HG03060 (cell line): ENCODE measurements at regions not wholly inside any gene's neighbourhood (a gene's known extent, or its start where the extent isn't known, plus 50 kb on each side); places are given as distances from the start of the nearest gene placed in this dataset.
A peak's percentile ranks its signal among the peaks of the same experiment; 100 is the strongest.
"Not testable (repeated sequence)": the region's sequence is repeated elsewhere in the genome, so short reads cannot be mapped to it uniquely, and the experiment has no call there.

ENCODE experiments used
- ATAC-seq: cut with Tn5 transposase; IDR thresholded peaks from one replicate; pipeline ENCODE4 v1.9.1; 2021; ENCODE audit warnings: low read depth, moderate number of reproducible peaks; ENCODE audit not compliant: unreplicated experiment

DNA sequence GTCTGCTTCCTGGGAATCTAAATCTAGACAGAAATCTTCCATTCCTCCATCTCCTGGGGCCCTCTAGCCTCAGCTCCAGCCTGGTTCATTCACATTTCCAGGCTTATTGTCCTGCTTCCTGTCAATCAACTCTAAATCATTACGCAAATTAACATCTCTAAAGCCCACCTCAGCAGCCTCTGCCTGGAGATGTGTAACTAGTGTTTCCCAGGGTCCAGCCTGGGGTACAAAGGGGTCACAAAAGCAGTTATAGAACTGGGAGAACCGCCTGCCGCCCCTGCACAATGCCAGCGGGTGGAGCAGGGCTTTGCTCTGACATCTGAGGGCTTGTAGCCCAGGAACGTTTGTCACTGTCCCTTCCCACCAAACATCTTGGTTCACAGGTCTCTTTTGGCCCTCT lies 373.5 kb downstream of the RRAGC start:
- no peak for ATAC-seq

DNA sequence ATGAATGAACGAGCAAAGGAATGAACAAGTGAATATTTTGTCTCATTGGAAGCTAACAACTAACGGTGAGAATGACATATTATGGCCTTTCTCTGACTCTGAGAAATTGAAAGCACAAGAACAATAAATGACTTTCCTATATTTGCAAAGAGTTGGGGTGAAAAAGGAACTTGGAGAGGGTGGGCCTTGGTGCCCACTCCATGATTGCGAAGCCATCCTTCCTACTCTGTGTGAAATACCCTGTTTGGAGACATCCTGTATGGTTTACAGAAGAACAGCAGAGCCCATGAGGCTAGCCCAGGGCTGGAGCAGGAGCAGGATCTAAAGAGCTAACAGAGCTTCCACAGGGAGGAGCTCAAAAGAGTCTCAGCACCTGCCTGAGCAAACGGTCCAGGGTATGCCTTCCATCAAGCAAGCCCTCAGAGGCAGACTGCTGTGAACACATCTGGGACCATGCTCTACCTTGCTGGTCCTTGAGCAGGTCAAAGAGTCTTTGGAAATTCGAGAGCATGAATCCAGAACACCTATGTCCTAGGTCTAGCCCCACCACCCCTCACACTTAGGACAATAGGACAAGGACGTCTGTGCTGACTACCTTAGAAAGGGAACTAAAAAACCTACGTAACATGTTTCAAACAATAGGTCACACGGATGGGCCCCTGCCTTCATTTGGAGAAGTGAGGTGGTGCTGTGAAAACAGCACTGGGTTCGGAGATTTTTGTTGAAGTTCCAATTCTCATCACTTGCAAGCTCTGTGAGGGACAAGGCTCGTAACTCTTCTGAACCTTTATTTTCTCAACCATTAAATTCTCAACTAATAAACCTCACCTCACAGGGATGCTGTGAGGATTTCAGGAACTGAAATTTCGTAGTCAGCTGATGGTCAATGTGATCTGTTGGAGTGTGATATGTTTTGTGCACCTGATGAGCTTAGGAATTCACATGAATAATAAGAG lies 377.4 kb downstream of the RRAGC start:
- no peak for ATAC-seq

DNA sequence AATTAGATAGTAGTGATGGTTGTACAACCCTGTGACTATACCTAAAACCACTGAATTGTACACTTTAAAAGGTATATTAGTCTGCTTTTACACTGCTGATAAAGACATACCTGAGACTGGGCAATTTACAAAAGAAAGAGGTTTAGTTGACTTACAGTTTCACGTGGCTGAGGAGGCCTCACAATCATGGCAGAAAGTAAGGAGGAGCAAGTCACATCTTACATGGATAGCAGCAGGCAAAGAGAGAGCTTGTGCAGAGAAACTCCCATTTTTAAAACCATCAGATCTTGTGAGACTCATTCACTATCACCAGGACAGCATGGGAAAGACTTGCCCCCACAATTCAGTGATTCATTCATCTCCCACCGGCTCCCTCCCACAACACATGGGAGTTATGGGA lies 379.9 kb downstream of the RRAGC start:
- ATAC-seq, result not testable (repeated sequence)

DNA sequence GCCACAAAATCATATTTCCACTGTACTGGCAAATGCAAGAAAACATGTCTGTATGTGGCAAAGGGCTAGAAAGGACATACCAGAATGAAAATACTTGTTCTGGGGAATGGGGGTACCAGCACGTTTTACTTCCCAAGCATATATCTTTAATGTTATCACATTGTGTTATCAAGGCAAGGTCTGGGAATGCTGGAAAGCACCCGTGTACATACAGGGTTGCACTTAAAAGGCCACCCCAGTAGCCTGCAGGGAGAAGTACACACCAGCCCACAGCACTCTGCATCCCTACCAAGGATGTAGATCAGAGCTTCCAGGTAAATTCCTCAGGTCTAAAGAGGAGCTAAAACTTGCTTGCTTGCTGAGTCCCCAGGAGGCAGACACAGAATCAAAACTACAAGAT lies 381.8 kb downstream of the RRAGC start:
- no peak for ATAC-seq

DNA sequence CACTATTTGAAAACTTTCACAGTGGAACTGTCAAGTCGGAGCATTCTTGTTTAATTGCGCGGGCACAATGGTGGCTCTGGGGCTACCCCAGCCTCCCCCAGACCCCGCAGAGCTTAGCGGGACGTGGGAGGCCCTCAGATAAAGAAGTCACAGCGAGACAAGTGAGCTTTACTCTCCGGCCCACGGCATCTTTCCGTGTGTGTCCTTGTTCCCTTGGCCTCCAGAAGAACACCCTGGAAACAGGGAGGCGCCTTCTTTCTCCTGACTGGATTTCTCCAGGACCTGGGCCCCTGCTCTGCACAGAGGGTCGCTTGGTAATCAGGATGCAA lies 382.8 kb downstream of the RRAGC start:
- ATAC-seq, result no peak

DNA sequence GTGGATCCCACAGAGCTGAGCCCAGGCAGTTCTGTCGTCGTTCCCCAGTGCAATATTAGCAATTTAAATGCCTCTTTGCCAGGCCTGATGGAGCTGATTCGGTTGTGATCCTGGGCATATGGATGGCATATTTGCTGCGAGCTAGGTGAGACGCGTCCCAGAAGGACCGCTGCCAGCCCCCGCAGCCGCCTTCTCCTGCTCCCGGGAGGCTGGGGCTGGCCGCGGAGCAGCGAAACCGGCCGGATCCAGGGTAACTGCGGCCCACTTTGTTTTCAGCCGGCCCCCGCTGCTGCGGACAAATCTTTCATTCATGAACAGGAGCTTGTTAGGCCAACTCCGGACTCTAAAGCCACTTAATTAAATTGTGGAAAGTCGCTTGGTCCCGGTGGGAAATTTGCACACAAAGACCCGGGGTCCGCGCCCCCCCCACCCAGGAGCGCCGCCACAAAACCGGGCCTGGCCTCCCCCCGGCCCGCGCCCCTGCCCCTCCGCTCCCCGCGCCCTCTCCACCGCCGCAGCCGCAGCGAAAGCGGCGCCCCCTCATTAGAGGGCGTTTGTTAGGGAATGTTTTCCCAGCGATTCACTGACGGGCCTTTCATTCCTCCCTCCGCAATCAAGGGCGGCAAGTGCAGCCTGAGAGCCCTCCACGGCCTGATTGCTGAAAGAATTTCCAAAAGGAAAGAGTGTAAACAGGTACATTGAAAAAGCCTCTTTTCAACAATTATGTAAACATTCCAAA lies 383.3 kb downstream of the RRAGC start:
- ATAC-seq, result no peak

DNA sequence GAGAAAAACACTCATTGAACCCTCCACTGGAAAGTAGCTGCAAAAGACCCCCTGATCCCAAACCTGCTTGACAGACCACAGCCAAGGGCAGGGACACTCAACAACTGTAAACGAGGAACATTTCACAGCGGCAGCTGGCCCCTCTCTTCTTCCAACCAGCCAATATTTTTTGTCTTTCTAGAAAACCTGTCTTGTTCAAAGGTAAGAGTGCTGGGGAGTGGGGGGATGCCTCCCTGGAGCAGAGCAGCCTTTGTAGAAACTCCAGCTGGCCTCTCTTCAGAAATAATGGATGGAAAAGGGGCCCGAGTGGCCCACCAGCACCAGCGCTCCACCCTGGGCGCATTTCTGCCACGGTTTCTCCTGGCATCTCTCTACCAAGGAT lies 384.0 kb downstream of the RRAGC start:
- ATAC-seq, result no peak

DNA sequence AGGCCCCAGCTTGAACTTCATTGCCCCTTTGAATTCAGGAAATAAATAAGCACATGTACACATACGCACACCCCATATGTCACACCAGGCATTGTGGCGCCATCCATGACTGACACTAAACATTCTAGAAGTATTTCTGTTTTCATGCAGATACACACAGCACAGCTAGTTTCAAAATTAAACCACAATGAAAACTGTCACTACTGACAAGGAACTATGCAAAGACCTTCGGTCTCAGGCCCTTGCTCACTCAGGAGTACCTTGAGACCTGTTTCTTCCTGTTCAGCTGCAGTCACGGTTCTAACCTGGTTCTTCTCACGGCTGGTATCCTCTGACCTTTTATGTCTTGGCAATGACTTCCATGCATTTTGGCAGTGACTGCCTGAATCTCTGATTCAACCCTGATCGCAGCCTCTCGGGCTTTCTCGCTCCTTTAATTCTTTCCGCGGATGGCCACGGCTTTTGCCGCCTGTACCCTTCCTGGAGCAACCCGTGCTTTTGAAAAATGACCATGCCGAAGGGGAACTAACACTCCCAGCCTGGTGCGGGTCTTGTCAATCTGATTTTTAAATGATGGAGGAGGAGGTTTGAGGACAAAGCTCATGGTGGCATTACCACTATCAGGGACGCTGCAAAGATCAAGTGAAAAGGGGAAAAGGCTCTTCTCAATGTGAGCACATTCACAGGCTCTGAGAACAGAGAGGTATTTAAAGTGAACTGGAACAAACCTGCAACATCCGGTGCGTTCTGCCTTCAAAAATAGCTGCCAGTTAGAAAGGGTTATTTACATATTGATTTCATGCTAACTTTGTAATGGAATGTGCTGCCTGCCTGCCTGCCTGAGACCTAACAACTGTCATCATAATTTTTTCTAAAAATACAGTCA lies 384.6 kb downstream of the RRAGC start:
- ATAC-seq, result peak; percentile 81

DNA sequence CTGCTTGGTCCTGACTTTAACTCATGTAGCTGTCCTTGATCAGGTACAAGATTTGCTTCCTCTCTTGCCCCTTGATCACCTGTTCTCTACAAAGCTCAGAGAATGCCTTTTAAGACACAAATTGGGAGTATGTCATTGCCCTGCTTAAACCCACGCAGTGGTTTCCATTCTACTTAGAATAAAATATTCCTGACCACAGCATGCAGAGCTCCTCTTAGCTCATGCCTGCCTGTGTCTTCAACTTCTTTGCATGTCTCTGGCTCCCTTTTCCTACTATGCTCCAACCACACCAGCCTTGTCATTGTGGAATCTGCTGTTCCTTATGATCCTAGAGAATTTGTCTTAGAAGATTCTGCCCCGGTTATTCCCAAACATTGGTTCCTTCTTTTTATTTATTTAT lies 393.1 kb downstream of the RRAGC start:
- no peak for ATAC-seq

DNA sequence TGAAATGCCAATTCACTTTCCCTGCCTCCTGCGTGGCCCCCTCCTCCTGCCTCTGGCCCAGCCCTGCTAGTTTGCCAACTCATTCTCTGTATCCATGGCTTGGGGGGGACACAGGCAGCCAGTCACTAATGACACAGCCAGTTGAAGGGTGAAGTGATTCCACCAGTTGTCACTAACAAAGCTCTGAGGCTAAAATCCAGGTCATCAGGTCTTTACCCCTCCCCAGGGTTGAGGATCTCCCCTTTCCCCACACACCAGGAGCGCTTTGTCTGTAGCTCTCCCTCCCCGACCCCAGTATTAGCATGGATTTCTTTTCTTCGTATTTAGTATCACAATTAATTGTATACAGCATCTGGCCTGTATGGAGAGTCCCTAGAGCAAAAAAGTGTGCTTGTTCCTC lies 394.1 kb downstream of the RRAGC start:
- ATAC-seq, result no peak

DNA sequence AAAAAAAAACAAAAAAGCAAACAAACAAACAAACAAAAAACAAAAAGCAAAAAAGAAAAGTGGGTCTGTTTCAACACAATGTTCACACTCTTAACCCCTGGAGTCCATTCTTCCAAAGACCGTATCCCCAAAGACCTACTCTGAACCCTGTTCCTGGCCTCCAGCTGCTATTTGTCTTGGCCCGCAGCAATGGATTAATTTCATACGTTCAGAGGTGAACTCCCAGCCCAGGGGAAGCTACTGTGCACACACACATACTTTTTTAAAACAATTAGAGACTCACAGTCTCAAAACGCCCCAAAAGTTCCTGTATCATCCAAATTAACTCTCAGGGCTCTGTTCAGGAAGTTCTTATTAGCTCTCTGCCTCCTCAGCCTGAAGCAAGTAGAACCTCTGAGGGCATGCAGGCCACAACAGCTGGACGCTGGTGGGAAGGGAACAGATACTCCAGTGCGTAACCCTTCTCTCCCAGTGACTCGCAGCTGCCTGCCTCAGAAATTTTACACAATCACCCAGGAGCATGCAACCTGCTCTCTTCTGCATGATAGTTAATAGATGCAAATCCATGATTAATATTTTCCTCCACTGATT lies 395.4 kb downstream of the RRAGC start:
- ATAC-seq, result no peak

DNA sequence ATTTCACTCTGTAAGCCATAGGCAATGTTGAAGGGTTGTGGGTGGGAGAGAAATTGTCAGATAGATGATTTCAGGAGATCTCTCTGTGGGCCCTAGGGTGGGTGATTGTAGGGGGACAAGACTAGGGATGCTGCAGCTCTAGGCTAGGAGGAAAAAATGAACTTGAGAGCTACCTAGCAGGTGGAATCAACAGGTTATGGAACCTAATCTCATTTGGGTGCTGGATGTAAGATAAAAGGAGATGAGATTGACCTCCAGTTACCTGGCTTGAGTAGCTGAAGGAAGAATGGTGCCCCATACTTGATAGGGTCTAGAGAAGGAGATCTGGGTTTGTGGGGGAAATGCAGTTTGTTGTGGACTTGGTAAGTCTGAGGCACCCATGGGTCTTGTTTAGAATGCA lies 396.5 kb downstream of the RRAGC start:
- ATAC-seq, result no peak

DNA sequence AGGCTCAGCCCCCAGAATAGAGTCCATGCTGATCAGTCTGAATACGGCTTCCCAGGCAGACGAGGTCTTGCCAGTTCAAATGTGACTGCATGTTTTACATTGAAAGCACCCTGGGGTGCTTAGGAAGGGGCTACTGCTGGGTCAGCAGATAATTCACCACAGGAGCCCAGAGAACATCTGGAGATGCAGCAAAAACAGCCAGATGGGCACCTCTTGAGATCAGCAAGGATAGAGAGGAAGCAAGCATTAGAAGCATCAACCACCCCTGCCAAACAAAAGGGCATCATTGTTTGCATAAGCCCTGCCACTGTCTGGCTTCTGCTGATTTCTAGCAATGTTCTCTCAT lies 403.1 kb downstream of the RRAGC start:
- no peak for ATAC-seq

DNA sequence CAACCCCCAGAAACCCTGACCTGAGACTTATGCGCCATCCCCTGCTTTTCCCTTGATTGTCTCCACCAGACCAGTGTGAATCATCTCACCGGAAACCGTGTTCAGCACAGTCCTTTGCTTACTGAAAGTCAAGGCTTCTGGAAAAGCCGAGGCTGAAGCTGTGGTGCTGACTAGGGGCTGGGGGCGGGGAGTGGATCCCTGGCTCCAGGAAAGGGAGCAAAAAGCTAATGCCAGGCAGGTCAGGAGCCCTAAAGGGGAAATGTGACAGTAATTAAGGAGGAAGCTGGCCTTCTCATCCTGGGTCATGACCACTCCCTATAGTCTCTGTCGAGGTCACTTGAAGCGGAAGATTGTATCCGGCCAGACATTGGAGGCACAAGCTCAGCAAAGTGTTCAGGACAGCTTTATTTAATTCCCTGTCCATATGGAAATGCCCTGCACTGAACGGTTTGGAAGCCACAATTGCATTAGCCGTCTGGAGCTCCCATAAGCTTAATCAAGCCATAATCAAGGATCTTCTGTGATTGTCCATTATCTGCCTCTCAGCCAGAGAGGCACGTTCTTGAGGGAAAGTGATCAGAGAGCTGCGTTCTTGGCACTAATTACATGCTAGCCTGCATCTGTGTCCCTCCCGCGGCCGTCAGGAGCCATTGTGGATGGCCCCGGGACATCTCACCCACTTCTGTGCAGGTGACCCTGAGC lies 403.6 kb downstream of the RRAGC start:
- no peak for ATAC-seq

DNA sequence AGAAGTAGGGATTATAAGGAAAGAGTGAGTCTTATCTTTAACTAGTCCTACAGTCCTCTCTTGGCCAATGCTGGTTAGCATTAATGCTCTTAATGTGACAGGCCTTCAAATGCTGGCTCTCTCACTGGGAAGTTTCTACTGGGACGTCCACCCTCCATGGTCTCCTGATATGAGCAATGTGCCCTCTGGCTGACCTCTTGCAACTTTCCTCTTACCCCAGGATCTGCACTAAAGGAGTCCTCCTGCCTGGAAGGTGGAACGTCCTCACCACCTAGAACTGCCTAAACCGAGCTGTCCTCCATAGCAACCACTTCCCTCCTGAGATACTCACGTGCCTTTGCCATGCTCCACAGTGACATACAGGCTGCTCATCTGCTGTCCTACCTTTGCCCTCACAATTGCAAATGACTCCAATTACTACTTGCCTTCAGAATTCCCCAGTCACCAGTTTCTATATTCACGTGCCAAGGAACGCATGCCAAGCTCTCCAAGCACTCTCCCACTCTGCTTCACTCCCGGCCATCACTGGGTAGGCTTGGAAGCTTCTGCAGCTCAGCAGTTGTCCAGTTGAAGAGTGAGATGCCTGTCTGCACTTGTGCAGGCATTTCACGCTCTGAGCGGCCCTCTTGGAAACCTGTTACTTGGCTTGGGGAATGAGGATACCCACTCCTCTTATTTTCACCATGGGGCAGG lies 404.7 kb downstream of the RRAGC start:
- ATAC-seq, result no peak

DNA sequence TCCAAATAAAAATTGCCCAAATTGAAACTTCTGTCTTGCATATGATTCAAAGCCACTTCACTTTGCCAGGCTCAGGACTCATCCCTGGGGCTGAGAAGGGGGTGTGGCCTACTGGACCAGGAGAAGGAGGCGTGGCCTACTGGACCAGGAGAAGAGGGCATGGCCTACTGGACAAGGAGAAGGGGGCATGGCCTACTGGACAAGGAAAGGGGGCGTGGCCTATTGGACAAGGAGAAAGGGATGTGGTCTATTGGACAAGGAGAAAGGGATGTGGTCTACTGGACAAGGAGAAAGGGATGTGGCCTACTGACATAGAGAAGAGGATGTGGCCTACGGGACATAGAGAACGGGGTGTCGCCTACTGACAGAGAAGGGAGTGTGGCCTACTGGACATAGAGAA lies 405.3 kb downstream of the RRAGC start:
- ATAC-seq, result no peak

DNA sequence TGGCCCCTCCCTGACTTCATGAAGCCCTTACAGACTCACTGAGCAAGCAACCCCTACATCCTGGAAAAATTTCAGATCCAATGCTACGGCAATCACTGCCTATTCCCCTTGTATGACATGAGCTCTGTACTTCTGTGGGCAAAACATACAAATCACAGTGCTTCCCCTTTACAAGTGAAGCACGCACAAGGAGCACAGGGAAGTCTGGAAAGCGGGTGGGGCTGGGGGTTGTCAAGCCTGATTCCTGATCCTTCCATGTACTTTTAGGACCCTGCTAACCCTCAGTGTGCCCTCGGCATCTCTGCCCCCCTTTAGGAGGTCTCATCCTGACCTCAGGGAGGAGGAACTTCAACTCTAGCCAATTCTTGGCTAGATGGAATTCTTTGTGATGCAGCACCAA lies 405.7 kb upstream of the POU3F1 start:
- no peak for ATAC-seq

DNA sequence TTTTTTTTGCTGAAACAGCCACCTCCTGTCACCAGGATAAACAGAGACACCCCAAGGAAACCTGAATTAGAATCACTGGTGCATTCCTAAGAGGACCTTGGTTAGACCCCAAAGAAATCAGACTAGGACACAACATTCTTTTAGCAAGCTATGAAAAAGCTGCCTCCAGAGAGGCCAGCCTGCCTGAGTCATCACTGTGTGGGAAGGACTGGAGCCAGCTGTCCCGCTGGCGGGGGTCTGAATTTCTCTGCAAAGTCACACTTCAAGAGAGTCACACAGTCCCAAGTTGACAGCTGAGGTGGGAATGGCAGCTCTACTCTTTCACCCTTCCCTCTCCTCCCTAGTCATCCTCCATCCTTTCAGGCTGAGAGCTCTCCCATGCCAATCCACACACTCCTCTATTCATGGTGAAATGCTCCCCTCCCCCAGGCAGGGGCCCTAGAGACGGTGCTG lies 405.0 kb upstream of the POU3F1 start:
- no peak for ATAC-seq

DNA sequence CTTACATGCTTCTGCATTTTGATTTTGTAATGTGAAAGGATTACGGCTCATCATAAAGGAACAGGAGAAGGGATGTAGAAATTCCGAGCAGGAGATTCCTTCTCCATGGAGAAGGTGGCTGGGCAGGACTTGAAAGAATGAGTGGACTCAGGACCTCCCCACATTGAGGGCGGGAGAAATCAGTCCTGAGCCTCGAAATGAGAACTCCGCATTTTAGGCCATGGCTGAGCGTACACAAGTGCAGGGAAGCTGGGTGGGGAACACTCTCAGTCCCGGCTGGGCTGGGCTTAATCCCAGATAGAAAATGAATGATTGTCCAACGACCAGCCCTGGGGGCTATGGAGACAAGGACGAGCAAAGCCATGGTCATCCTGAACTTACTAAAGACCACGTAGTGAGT lies 402.3 kb upstream of the POU3F1 start:
- no peak for ATAC-seq

DNA sequence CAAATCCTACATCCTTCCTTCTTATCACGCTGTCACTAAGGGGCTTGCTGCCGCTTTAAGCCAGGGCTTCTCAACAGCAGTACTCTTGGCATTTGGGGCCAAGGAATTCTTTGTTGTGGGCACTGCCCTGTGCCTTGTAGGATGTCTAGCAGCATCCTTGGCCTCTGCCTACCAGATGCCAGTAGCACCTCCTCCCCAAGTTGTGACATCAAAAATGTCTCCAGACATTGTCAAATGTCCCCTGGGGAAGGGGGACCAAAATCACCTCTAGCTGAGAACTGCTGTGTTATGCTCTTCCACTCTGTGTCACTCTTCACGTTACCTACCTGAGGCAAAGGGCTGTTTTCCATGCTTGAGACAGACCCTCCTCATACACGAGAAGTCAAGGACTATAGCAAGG lies 400.3 kb upstream of the POU3F1 start:
- no peak for ATAC-seq
